GM23338 (cell line): ENCODE measurements at regions not wholly inside any gene's neighbourhood (a gene's known extent, or its start where the extent isn't known, plus 50 kb on each side); places are given as distances from the start of the nearest gene placed in this dataset.

Experiments used
- EZH2 ChIP-seq: fragments of 200-600 bp; sonication (generic); IDR thresholded peaks from one replicate; pipeline ENCODE4 v1.8.0; 2017; ENCODE audit warnings: antibody characterized with exemption, mild to moderate bottlenecking, low read depth; ENCODE audit not compliant: unreplicated experiment
- TF ChIP-seq, protein P1 (sequence below), 2 experiments: fragments of 200-600 bp in 1 of 2; sonication (generic) in 1 of 2; conservative IDR thresholded peaks; 2 replicates each; pipeline versions ENCODE4 v1.5.1 to v1.6.1; 2016 to 2017; ENCODE audit warnings: antibody characterized with exemption in 2 of 2, low read depth in 2 of 2, mild to moderate bottlenecking in 2 of 2, moderate library complexity in 1 of 2
- TF ChIP-seq, protein P2 (sequence below): fragments of 250-450 bp; sonication (Bioruptor Pico); IDR thresholded peaks from 2 replicates; pipeline ENCODE4 v1.5.0; 2020; ENCODE audit warnings: mild to moderate bottlenecking, moderate library complexity

- TF ChIP-seq, protein P1, sequence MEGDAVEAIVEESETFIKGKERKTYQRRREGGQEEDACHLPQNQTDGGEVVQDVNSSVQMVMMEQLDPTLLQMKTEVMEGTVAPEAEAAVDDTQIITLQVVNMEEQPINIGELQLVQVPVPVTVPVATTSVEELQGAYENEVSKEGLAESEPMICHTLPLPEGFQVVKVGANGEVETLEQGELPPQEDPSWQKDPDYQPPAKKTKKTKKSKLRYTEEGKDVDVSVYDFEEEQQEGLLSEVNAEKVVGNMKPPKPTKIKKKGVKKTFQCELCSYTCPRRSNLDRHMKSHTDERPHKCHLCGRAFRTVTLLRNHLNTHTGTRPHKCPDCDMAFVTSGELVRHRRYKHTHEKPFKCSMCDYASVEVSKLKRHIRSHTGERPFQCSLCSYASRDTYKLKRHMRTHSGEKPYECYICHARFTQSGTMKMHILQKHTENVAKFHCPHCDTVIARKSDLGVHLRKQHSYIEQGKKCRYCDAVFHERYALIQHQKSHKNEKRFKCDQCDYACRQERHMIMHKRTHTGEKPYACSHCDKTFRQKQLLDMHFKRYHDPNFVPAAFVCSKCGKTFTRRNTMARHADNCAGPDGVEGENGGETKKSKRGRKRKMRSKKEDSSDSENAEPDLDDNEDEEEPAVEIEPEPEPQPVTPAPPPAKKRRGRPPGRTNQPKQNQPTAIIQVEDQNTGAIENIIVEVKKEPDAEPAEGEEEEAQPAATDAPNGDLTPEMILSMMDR (conservative IDR thresholded peaks at IDR 0.05; ENCODE audit: low read depth in 2 of 2) = no peak
- TF ChIP-seq EZH2 = no peak
- TF ChIP-seq, protein P2, sequence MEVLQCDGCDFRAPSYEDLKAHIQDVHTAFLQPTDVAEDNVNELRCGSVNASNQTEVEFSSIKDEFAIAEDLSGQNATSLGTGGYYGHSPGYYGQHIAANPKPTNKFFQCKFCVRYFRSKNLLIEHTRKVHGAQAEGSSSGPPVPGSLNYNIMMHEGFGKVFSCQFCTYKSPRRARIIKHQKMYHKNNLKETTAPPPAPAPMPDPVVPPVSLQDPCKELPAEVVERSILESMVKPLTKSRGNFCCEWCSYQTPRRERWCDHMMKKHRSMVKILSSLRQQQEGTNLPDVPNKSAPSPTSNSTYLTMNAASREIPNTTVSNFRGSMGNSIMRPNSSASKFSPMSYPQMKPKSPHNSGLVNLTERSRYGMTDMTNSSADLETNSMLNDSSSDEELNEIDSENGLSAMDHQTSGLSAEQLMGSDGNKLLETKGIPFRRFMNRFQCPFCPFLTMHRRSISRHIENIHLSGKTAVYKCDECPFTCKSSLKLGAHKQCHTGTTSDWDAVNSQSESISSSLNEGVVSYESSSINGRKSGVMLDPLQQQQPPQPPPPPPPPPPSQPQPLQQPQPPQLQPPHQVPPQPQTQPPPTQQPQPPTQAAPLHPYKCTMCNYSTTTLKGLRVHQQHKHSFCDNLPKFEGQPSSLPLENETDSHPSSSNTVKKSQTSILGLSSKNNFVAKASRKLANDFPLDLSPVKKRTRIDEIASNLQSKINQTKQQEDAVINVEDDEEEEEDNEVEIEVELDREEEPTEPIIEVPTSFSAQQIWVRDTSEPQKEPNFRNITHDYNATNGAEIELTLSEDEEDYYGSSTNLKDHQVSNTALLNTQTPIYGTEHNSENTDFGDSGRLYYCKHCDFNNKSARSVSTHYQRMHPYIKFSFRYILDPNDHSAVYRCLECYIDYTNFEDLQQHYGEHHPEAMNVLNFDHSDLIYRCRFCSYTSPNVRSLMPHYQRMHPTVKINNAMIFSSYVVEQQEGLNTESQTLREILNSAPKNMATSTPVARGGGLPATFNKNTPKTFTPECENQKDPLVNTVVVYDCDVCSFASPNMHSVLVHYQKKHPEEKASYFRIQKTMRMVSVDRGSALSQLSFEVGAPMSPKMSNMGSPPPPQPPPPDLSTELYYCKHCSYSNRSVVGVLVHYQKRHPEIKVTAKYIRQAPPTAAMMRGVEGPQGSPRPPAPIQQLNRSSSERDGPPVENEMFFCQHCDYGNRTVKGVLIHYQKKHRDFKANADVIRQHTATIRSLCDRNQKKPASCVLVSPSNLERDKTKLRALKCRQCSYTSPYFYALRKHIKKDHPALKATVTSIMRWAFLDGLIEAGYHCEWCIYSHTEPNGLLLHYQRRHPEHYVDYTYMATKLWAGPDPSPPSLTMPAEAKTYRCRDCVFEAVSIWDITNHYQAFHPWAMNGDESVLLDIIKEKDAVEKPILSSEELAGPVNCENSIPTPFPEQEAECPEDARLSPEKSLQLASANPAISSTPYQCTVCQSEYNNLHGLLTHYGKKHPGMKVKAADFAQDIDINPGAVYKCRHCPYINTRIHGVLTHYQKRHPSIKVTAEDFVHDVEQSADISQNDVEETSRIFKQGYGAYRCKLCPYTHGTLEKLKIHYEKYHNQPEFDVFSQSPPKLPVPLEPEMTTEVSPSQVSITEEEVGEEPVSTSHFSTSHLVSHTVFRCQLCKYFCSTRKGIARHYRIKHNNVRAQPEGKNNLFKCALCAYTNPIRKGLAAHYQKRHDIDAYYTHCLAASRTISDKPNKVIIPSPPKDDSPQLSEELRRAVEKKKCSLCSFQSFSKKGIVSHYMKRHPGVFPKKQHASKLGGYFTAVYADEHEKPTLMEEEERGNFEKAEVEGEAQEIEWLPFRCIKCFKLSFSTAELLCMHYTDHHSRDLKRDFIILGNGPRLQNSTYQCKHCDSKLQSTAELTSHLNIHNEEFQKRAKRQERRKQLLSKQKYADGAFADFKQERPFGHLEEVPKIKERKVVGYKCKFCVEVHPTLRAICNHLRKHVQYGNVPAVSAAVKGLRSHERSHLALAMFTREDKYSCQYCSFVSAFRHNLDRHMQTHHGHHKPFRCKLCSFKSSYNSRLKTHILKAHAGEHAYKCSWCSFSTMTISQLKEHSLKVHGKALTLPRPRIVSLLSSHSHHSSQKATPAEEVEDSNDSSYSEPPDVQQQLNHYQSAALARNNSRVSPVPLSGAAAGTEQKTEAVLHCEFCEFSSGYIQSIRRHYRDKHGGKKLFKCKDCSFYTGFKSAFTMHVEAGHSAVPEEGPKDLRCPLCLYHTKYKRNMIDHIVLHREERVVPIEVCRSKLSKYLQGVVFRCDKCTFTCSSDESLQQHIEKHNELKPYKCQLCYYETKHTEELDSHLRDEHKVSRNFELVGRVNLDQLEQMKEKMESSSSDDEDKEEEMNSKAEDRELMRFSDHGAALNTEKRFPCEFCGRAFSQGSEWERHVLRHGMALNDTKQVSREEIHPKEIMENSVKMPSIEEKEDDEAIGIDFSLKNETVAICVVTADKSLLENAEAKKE (CRISPR knock-in tag) = no peak
Observed at GRCh38 chr16:79869304-79870015, 268.9 kb upstream of the MAF start.
